Choroid plexus epithelial cell (primary cell): ENCODE measurements at regions not wholly inside any gene's neighbourhood (a gene's known extent, or its start where the extent isn't known, plus 50 kb on each side); places are given as distances from the start of the nearest gene placed in this dataset.
A peak's percentile ranks its signal among the peaks of the same experiment; 100 is the strongest.

Source experiments
- DNase-seq: peaks from one replicate; pipeline ENCODE4 v3.0.0-alpha.2; 2010; ENCODE audit warnings: low read depth
- H3K4me3 ChIP-seq: 2 replicates; pipeline ENCODE4 v1.5.1; 2011; ENCODE audit warnings: low read depth, mild to moderate bottlenecking, control low read depth, low read length, moderate library complexity
- TF ChIP-seq, protein P1 (sequence below): conservative IDR thresholded peaks from 2 replicates; pipeline ENCODE4 v1.5.1; 2011; ENCODE audit warnings: low read depth, mild to moderate bottlenecking, control low read depth, inconsistent platforms, low read length, moderate library complexity

- DNase-seq = no peak
- TF ChIP-seq, protein P1, sequence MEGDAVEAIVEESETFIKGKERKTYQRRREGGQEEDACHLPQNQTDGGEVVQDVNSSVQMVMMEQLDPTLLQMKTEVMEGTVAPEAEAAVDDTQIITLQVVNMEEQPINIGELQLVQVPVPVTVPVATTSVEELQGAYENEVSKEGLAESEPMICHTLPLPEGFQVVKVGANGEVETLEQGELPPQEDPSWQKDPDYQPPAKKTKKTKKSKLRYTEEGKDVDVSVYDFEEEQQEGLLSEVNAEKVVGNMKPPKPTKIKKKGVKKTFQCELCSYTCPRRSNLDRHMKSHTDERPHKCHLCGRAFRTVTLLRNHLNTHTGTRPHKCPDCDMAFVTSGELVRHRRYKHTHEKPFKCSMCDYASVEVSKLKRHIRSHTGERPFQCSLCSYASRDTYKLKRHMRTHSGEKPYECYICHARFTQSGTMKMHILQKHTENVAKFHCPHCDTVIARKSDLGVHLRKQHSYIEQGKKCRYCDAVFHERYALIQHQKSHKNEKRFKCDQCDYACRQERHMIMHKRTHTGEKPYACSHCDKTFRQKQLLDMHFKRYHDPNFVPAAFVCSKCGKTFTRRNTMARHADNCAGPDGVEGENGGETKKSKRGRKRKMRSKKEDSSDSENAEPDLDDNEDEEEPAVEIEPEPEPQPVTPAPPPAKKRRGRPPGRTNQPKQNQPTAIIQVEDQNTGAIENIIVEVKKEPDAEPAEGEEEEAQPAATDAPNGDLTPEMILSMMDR = no peak
- no peak overlapping the region for H3K4me3 ChIP-seq
These were observed 76.9 kb downstream of the CD83 start for GRCh38 chr6:14194483-14194882.

DNA sequence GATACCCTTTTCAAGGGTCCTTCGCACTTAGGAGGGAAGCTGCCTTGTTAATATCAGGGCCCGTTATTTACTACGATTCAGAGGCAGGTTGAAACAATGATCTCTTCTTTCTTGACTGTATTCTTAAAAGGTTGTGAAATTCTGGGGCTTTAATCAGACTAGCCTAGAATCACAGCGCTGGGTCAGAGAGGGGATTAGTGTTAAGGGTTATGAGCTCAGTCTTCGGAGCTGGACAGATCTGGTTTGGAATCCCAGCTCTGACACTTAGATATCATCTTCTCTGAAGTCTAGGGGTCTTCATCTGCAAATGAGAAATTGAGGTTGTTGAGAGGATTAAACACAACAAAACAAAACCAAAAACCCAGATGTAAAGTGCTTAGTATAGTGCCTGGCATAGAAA lies 77.4 kb downstream of the CD83 start:
- DNase-seq = no peak
- no peak overlapping the region for H3K4me3 ChIP-seq
- TF ChIP-seq, protein P1 = no peak

GRCh38 chr6:14196026-14196425 lies 78.5 kb downstream of the CD83 start:
- H3K4me3 ChIP-seq = no peak overlapping the region
- DNase-seq = no peak
- TF ChIP-seq, protein P1 = no peak

- TF ChIP-seq, protein P1 = no peak
- peak; percentile 7 for DNase-seq
These were observed 79.5 kb downstream of the CD83 start for GRCh38 chr6:14197118-14197517.

GRCh38 chr6:14200047-14200446 lies 82.5 kb downstream of the CD83 start:
- H3K4me3 ChIP-seq = no peak overlapping the region
- TF ChIP-seq, protein P1 = no peak
- DNase-seq = peak; percentile 58

More at GRCh38 chr6:14197118-14197517, 79.5 kb downstream of the CD83 start:
- no peak overlapping the region for H3K4me3 ChIP-seq

- TF ChIP-seq, protein P1 = no peak
- H3K4me3 ChIP-seq = no peak overlapping the region
- no peak for DNase-seq
These were observed 85.4 kb downstream of the CD83 start for GRCh38 chr6:14202947-14203346.

DNA sequence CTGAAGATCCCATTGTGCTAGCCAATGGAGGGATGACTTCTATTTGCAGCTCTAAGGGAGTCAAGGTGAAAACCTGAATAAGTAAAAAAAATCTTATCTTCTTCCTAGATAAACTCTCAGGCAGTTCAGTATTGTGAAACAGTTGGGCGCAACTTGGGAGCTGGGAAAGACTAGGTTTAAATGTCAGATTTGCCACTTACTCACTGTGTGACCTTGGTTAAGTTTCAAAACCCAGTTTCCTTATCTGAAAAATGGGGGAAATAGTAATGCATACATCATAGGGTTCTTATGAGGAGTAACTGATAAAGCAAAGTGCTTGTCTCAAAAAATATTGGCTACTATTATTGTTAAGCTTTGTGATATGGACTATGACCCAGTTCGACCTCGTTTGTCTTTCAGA lies 88.8 kb downstream of the CD83 start:
- TF ChIP-seq, protein P1 = no peak
- DNase-seq = no peak
- no peak overlapping the region for H3K4me3 ChIP-seq
